Ishikawa (cell line): ENCODE measurements at regions not wholly inside any gene's neighbourhood (a gene's known extent, or its start where the extent isn't known, plus 50 kb on each side); places are given as distances from the start of the nearest gene placed in this dataset.

ENCODE experiments used
- CEBPB ChIP-seq: IDR thresholded peaks from 2 replicates; pipeline ENCODE4 v1.6.1; 2012
- CREB1 ChIP-seq: IDR thresholded peaks from 2 replicates; pipeline ENCODE4 v1.6.1; 2012; ENCODE audit warnings: low read depth
- EGR1 ChIP-seq: IDR thresholded peaks from 2 replicates; pipeline ENCODE4 v1.6.1; 2012
- EP300 ChIP-seq: IDR thresholded peaks from 2 replicates; pipeline ENCODE4 v1.6.1; 2012; ENCODE audit warnings: borderline replicate concordance
- FOXM1 ChIP-seq: IDR thresholded peaks from 2 replicates; pipeline ENCODE4 v1.6.1; 2012; ENCODE audit warnings: low read depth, borderline replicate concordance
- MAX ChIP-seq: IDR thresholded peaks from 2 replicates; pipeline ENCODE4 v1.6.1; 2012
- NFIC ChIP-seq: IDR thresholded peaks from 2 replicates; pipeline ENCODE4 v1.6.1; 2012
- RAD21 ChIP-seq: IDR thresholded peaks from 2 replicates; pipeline ENCODE4 v1.6.1; 2012; ENCODE audit warnings: low read depth
- REST ChIP-seq: IDR thresholded peaks from 2 replicates; pipeline ENCODE4 v1.6.1; 2012; ENCODE audit warnings: low read depth, mild to moderate bottlenecking
- TAF1 ChIP-seq: IDR thresholded peaks from 2 replicates; pipeline ENCODE4 v1.6.1; 2012; ENCODE audit warnings: low read depth, mild to moderate bottlenecking
- TCF12 ChIP-seq: IDR thresholded peaks from 2 replicates; pipeline ENCODE4 v1.6.1; 2012; ENCODE audit warnings: low read depth
- TEAD4 ChIP-seq: IDR thresholded peaks from 2 replicates; pipeline ENCODE4 v1.6.1; 2012
- USF1 ChIP-seq: IDR thresholded peaks from 2 replicates; pipeline ENCODE4 v1.6.1; 2012
- YY1 ChIP-seq: IDR thresholded peaks from 2 replicates; pipeline ENCODE4 v1.6.1; 2012; ENCODE audit warnings: low read depth
- ZBTB7A ChIP-seq: IDR thresholded peaks from 2 replicates; pipeline ENCODE4 v1.6.1; 2012; ENCODE audit warnings: low read depth

GRCh38 chr11:37078521-37078920 is 480.5 kb upstream of the RAG2 start:
- no peak for TF ChIP-seq FOXM1

- TF ChIP-seq TEAD4: no peak
- peak; percentile 44; the same call in 1 of the 2 replicates for TF ChIP-seq REST
Measured at GRCh38 chr11:37076866-37077265, 478.8 kb upstream of the RAG2 start.

GRCh38 chr11:37072538-37073055 is 474.6 kb upstream of the RAG2 start:
- TF ChIP-seq EP300: no peak
- no peak for TF ChIP-seq ZBTB7A
- TF ChIP-seq RAD21: no peak
- no peak for TF ChIP-seq EGR1
- no peak for TF ChIP-seq TAF1
- no peak for TF ChIP-seq YY1
- TF ChIP-seq NFIC: no peak
- no peak for TF ChIP-seq TEAD4
- TF ChIP-seq CREB1: no peak
- TF ChIP-seq FOXM1: no peak
- no peak for TF ChIP-seq REST
- no peak for TF ChIP-seq USF1
- TF ChIP-seq TCF12: no peak
- no peak for TF ChIP-seq MAX
- TF ChIP-seq CEBPB: no peak

- TF ChIP-seq TEAD4 (no peak), TAF1 (no peak), EGR1 (no peak), NFIC (no peak), RAD21 (no peak), CEBPB (no peak), EP300 (no peak), REST (no peak), CREB1 (no peak), YY1 (no peak), USF1 (no peak), TCF12 (no peak), ZBTB7A (no peak), FOXM1 (no peak)
Measured at GRCh38 chr11:37050311-37050710, 452.3 kb upstream of the RAG2 start.

GRCh38 chr11:37040921-37041320 is 442.9 kb upstream of the RAG2 start:
- TF ChIP-seq CEBPB (no peak), RAD21 (no peak), REST (no peak)
